B cell (primary cell): ENCODE measurements at regions not wholly inside any gene's neighbourhood (a gene's known extent, or its start where the extent isn't known, plus 50 kb on each side); places are given as distances from the start of the nearest gene placed in this dataset.
"Not testable (repeated sequence)": the region's sequence is repeated elsewhere in the genome, so short reads cannot be mapped to it uniquely, and the experiment has no call there.

Experiments
- ATAC-seq: fragments of 200-7000 bp; cut with Tn5 transposase; one replicate; pipeline ENCODE4 v1.10.0; 2021; ENCODE audit warnings: low read depth, mild to moderate bottlenecking, moderate number of reproducible peaks, moderate library complexity
- CTCF ChIA-PET: fragments of 350-600 bp; sonication (Branson Sonifier 250); formaldehyde crosslinking; loops from one replicate; lab custom pipeline; 2021; ENCODE audit warnings: antibody characterized with exemption, inconsistent platforms; lab: Charles Lee
- POLR2A ChIA-PET: fragments of 350-600 bp; sonication (Branson Sonifier 250); formaldehyde crosslinking; loops from one replicate; lab custom pipeline; 2021; ENCODE audit warnings: antibody characterized with exemption; lab: Charles Lee
- DNase-seq: peaks from one replicate; pipeline ENCODE4 v3.0.0; 2013
- H2AFZ ChIP-seq: 2 replicates; pipeline ENCODE4 v1.6.1; 2012; ENCODE audit warnings: mild to moderate bottlenecking, low read depth, low read length; ENCODE audit not compliant: insufficient read depth, poor library complexity, severe bottlenecking
- H3K27ac ChIP-seq, 2 donors: 1 replicate in 1 of 2; 2 replicates in 1 of 2; pipeline ENCODE4 v1.5.1; 2012 to 2013; ENCODE audit warnings: low read length in 2 of 2, mild to moderate bottlenecking in 2 of 2, moderate library complexity in 1 of 2
- H3K27me3 ChIP-seq, 4 experiments: fragments of 200-600 bp in 1 of 4; sonication (generic) in 1 of 4; replicated peaks in 1 of 4; 1 replicate in 2 of 4; 2 replicates in 2 of 4; pipeline versions ENCODE4 v1.6.1 to v1.7.0; 2013 to 2016; ENCODE audit warnings: low read length in 3 of 4, mild to moderate bottlenecking in 2 of 4, mixed read lengths in 1 of 4, moderate library complexity in 1 of 4; ENCODE audit not compliant: insufficient read depth in 4 of 4, control insufficient read depth in 3 of 4; ENCODE audit errors: control extremely low read depth in 1 of 4
- H3K36me3 ChIP-seq, 2 experiments: replicated peaks in 1 of 2; 1 replicate in 1 of 2; 2 replicates in 1 of 2; pipeline versions ENCODE4 v1.6.1 to v1.7.1; 2013; ENCODE audit warnings: low read length in 1 of 2; ENCODE audit not compliant: insufficient read depth in 2 of 2, control insufficient read depth in 1 of 2; ENCODE audit errors: control extremely low read depth in 1 of 2, extremely low read depth in 1 of 2
- H3K4me1 ChIP-seq, 2 donors: fragments of 200-600 bp in 1 of 2; sonication (generic) in 1 of 2; 1 replicate in 1 of 2; 2 replicates in 1 of 2; pipeline versions ENCODE4 v1.5.1 to v1.6.1; 2013 to 2017; ENCODE audit warnings: low read length in 2 of 2; ENCODE audit not compliant: control insufficient read depth in 2 of 2, insufficient read depth in 2 of 2
- H3K4me2 ChIP-seq: replicated peaks from 2 replicates; pipeline ENCODE3; 2012; ENCODE audit warnings: mild to moderate bottlenecking, low read depth, low read length; ENCODE audit not compliant: poor library complexity, severe bottlenecking
- H3K4me3 ChIP-seq, 5 experiments: fragments of 200-600 bp in 1 of 5; sonication (generic) in 1 of 5; 1 replicate in 3 of 5; 2 replicates in 2 of 5; pipeline versions ENCODE4 v1.5.1 to v1.7.0; 2011 to 2016; ENCODE audit warnings: low read length in 4 of 5, mild to moderate bottlenecking in 4 of 5, low read depth in 2 of 5, control low read depth in 1 of 5, moderate library complexity in 1 of 5; ENCODE audit not compliant: insufficient read depth in 1 of 5; ENCODE audit errors: control extremely low read depth in 1 of 5, extremely low read depth in 1 of 5
- H3K79me2 ChIP-seq: fragments of 200-600 bp; sonication (generic); one replicate; pipeline ENCODE4 v1.6.0; 2016; ENCODE audit warnings: low read length; ENCODE audit not compliant: control insufficient read depth, insufficient read depth
- H3K9ac ChIP-seq: fragments of 200-600 bp; sonication (generic); 2 replicates; pipeline ENCODE4 v1.6.1; 2017; ENCODE audit warnings: mild to moderate bottlenecking, low read length, moderate library complexity
- H3K9me3 ChIP-seq, 3 donors: one replicate each; pipeline versions ENCODE4 v1.6.1 to v1.7.1; 2013; ENCODE audit warnings: low read length in 2 of 3; ENCODE audit not compliant: control insufficient read depth in 2 of 3, insufficient read depth in 1 of 3; ENCODE audit errors: control extremely low read depth in 1 of 3
- H4K20me1 ChIP-seq: 2 replicates; pipeline ENCODE4 v1.6.0; 2012; ENCODE audit warnings: mild to moderate bottlenecking, low read length; ENCODE audit not compliant: insufficient read depth, control insufficient read depth, poor library complexity, severe bottlenecking
- H3K27ac Mint-ChIP-seq: one replicate; pipeline ENCODE4 v1.8.0; 2021; ENCODE audit warnings: mixed read lengths
- H3K27me3 Mint-ChIP-seq: one replicate; pipeline ENCODE4 v1.8.0; 2021; ENCODE audit warnings: mixed read lengths
- H3K4me1 Mint-ChIP-seq: one replicate; pipeline ENCODE4 v1.8.0; 2021; ENCODE audit warnings: mixed read lengths
- H3K4me3 Mint-ChIP-seq: one replicate; pipeline ENCODE4 v1.8.0; 2021; ENCODE audit warnings: mixed read lengths
- H3K9me3 Mint-ChIP-seq: one replicate; pipeline ENCODE4 v1.8.0; 2022; ENCODE audit warnings: mixed read lengths; ENCODE audit not compliant: insufficient read depth
- EZH2 ChIP-seq: IDR thresholded peaks from 2 replicates; pipeline ENCODE4 v1.6.1; 2012; ENCODE audit warnings: borderline replicate concordance, low read depth, mild to moderate bottlenecking, moderate library complexity, low read length; ENCODE audit not compliant: insufficient read depth, poor library complexity, severe bottlenecking
- WGBS: methylation state at CpG from one replicate; pipeline ENCODE4 v1.1.5; 2013; ENCODE audit warnings: missing lambda C conversion rate; ENCODE audit not compliant: insufficient coverage; 5-methylcytosine and 5-hydroxymethylcytosine counted together
- intact Hi-C: fragments of 100-400 bp; cut with micrococcal nuclease; formaldehyde crosslinking; loops from one replicate; pipeline ENCODE4 v1.10.0; 2022
- TF ChIP-seq, protein P1 (sequence below): fragments of 200-600 bp; IDR thresholded peaks from one replicate; pipeline ENCODE4 v1.8.0; 2022; ENCODE audit warnings: antibody characterized with exemption, mild to moderate bottlenecking

DNA sequence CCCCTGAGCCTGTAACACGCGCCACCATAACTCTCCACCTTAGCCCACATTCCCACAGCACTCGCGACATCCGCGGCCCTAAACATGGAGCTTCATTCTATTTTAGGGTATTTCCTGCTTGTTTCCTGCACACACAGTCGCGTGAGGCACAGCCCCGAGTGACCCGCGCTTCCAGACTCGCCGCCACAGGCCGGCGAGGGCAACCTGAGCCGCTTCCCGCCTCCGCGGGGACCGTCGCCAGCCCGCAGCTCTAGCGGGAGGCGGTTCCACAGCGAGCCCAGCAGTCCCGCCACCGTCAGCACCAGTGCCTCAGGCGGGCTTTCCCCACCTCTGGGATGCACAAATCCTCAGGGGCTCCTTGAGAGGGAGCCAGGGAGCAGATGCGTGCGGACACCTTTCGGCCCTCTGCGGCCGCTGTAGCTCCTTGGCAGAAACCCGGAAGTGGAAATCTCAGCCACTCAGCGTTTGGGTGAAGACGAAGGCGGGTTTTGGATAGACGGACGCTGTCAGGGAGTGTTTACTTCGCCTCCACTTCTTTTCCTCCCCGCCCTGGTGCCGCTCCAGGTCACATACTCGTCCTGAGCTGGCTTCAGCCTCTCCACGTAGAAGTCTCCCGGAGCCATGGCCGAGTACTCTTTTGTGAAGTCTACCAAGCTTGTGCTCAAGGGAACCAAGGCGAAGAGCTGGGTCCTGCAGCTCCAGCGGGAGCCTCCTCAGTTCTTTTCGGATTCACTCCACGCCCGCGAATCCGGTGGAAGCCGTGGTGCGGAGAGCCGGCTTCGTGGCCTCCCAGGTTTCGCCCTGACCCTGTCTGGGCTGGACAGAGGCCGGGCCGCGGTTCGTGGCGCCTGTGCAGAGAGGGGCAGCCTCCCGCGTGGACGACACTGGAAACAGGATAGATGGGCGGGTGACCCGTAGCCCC is 2177.4 kb upstream of the DEFB115 start:
- H3K27ac Mint-ChIP-seq: peak overlapping the region; percentile 42
- peak; percentile 10 for ATAC-seq
- POLR2A ChIA-PET: no interaction called here
- intact Hi-C loops: no loop called here
- peaks cover 0 to 16% (median 1%) of the 10 kb centered on the region in 3 donors for H3K9me3 ChIP-seq
- H3K4me3 ChIP-seq: peak overlapping the region in 1 of 5 experiments; percentile 15
- H3K27me3 ChIP-seq: no peaks in the 10 kb centered on the region
- no peak overlapping the region for H3K9ac ChIP-seq
- no peak overlapping the region for H3K4me2 ChIP-seq
- H3K4me1 Mint-ChIP-seq: no peaks in the 10 kb centered on the region
- H3K4me3 Mint-ChIP-seq: peak overlapping the region; percentile 21
- no peaks in the 10 kb centered on the region for H3K4me1 ChIP-seq
- no peaks in the 10 kb centered on the region for H3K27me3 Mint-ChIP-seq
- no peaks in the 10 kb centered on the region for H3K79me2 ChIP-seq
- CTCF ChIA-PET: no interaction called here
- no peak overlapping the region for H3K27ac ChIP-seq
- WGBS: 53% methylated on average over 65 of the region's 68 CpGs
- H3K36me3 ChIP-seq: no peaks in the 10 kb centered on the region
- no peak overlapping the region for H2AFZ ChIP-seq
- H3K9me3 Mint-ChIP-seq: peaks cover 14% of the 10 kb centered on the region
- no peaks in the 10 kb centered on the region for H4K20me1 ChIP-seq
- TF ChIP-seq, protein P1, sequence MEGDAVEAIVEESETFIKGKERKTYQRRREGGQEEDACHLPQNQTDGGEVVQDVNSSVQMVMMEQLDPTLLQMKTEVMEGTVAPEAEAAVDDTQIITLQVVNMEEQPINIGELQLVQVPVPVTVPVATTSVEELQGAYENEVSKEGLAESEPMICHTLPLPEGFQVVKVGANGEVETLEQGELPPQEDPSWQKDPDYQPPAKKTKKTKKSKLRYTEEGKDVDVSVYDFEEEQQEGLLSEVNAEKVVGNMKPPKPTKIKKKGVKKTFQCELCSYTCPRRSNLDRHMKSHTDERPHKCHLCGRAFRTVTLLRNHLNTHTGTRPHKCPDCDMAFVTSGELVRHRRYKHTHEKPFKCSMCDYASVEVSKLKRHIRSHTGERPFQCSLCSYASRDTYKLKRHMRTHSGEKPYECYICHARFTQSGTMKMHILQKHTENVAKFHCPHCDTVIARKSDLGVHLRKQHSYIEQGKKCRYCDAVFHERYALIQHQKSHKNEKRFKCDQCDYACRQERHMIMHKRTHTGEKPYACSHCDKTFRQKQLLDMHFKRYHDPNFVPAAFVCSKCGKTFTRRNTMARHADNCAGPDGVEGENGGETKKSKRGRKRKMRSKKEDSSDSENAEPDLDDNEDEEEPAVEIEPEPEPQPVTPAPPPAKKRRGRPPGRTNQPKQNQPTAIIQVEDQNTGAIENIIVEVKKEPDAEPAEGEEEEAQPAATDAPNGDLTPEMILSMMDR: no peak
- TF ChIP-seq EZH2: no peak
- DNase-seq: peak; percentile 24

DNA sequence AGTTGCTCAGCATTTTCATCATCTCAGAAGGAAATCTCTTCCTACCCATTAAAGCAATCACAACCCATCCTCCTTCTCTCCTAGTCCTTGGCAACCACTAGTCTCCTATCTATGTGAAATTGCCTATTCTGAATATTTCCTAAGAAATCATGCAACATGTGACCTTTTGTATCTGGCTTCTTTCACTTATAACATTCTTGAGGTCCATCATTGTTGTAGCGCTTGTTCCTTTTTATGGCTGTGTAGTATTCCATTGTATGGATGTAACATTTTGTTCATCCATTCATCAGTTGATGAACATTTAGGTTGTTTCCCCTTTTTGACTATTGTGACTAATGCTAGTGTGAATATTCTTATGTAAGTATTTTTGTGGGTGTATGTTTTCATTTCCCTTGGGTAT is 2175.8 kb upstream of the DEFB115 start:
- peaks cover 0 to 16% (median 1%) of the 10 kb centered on the region in 3 donors for H3K9me3 ChIP-seq
- no CpG with 5 or more reads among the region's 1 CpG for WGBS
- H3K27ac Mint-ChIP-seq, H3K4me3 Mint-ChIP-seq, DNase-seq, H3K9ac ChIP-seq, H3K4me1 Mint-ChIP-seq, intact Hi-C loops, H3K4me2 ChIP-seq, H3K27me3 Mint-ChIP-seq, ATAC-seq, H2AFZ ChIP-seq, H3K36me3 ChIP-seq, H4K20me1 ChIP-seq, H3K27ac ChIP-seq, CTCF ChIA-PET, H3K27me3 ChIP-seq, H3K4me1 ChIP-seq, H3K79me2 ChIP-seq, POLR2A ChIA-PET, H3K4me3 ChIP-seq: not testable (repeated sequence)
- peaks cover 14% of the 10 kb centered on the region for H3K9me3 Mint-ChIP-seq
